Muscle layer of colon (tissue), 2 donors: ENCODE measurements at regions not wholly inside any gene's neighbourhood (a gene's known extent, or its start where the extent isn't known, plus 50 kb on each side); places are given as distances from the start of the nearest gene placed in this dataset.

Experiments
- H3K27ac ChIP-seq: one replicate; pipeline ENCODE4 v1.7.0; 2013; ENCODE audit warnings: low read depth, mild to moderate bottlenecking, low read length, moderate library complexity
- H3K27me3 ChIP-seq, 2 donors: one replicate each; pipeline ENCODE4 v1.7.0; 2013; ENCODE audit warnings: low read length in 2 of 2, mild to moderate bottlenecking in 2 of 2; ENCODE audit not compliant: insufficient read depth in 2 of 2, control insufficient read depth in 1 of 2
- H3K36me3 ChIP-seq: one replicate; pipeline ENCODE4 v1.7.0; 2013; ENCODE audit warnings: mild to moderate bottlenecking, low read length; ENCODE audit not compliant: insufficient read depth
- H3K4me1 ChIP-seq: one replicate; pipeline ENCODE4 v1.7.0; 2013; ENCODE audit warnings: mild to moderate bottlenecking, low read length; ENCODE audit not compliant: insufficient read depth
- H3K4me3 ChIP-seq, 2 donors: one replicate each; pipeline ENCODE4 v1.7.0; 2013; ENCODE audit warnings: low read length in 2 of 2, low read depth in 1 of 2, mild to moderate bottlenecking in 1 of 2, moderate library complexity in 1 of 2
- H3K9ac ChIP-seq: one replicate; pipeline ENCODE4 v1.7.0; 2013; ENCODE audit warnings: low read length
- H3K9me3 ChIP-seq: one replicate; pipeline ENCODE4 v1.7.0; 2013; ENCODE audit warnings: mild to moderate bottlenecking, low read length
- donor health status: abdominal sarcoma.
- donor health status: Adenocarcinoma of cecum.

DNA sequence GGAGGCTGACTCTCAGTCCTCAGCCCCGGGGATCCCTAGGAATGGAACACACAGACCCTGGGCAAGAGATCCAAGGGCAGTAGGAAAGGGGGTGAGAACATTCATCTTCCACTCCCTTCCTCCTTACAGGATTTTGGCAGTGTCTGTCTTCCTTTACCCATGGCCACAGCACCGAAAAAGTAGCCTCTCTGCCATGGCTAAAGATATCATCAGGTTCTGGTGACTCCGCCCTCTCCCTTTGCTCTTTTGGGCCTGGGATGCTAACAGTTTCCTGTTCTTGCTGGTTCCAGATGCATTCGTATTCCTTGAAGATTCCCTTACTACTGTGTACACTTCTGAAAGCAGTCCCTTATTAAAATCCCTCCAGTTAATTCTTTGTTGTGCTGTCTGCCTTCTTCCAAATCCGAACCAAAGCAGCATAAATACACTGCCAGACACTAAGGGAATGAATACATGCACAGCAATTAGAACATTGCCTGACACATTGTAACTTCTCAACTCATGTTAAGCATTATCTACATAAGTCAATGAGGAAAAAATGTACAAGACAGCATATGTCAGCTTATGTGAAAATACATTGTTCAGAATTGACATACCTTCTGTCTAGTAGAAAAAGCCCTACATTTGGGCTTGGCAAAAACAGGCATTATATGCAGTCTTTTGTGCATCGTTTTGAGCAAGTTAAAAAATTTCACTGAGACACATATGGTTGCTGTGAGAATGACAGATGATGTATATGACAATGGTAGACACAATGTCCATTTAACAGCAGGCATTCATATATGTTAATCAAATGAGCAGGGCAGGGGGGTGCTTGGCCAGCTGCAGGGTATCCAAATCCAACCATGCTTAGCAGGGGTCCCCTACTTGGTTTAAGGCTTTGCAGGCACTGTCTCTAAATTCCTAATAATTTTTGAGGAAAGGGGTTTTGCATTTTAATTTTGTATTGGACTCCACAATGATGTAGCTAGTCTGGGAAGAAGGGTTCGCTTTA is 58.8 kb upstream of the RAI14 start:
- no peak overlapping the region for H3K27ac ChIP-seq
- no peak overlapping the region for H3K4me3 ChIP-seq
- no peaks in the 10 kb centered on the region for H3K27me3 ChIP-seq
- no peak overlapping the region for H3K9ac ChIP-seq
- H3K9me3 ChIP-seq: no peaks in the 10 kb centered on the region
- no peaks in the 10 kb centered on the region for H3K4me1 ChIP-seq
- H3K36me3 ChIP-seq: no peaks in the 10 kb centered on the region

DNA sequence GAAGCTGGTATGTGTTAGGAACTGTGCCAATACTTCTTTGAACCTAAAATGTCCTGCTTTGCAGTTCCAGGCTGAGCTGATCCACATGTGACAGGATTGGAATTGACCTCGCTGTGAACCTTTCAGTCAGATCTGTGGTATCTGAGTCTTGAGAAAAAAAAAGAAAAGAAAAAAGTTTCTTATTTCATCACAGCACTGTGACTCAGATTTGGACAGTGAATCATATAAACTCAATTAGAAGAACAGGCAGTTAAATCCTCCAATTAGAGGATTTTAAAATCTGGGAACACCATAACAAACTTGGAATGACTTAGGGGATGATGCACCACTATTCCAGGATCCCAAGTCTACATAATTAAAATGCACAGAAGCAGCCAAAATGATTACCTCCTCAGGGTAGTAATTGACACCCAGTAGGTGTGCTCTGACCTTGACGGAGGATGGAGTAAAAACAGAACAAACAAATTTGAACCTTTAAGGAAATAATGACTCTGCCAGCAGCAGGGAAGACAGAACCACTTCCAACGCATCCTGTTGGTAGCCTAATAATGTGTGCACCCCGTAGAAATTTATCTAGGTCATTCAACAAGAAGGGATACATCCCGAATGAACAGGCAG is 57.8 kb upstream of the RAI14 start:
- Histone ChIP-seq H3K9ac (no peak overlapping the region), H3K27ac (no peak overlapping the region), H3K4me3 (no peak overlapping the region), H3K4me1 (no peaks in the 10 kb centered on the region), H3K36me3 (no peaks in the 10 kb centered on the region), H3K9me3 (no peaks in the 10 kb centered on the region), H3K27me3 (no peaks in the 10 kb centered on the region)

DNA sequence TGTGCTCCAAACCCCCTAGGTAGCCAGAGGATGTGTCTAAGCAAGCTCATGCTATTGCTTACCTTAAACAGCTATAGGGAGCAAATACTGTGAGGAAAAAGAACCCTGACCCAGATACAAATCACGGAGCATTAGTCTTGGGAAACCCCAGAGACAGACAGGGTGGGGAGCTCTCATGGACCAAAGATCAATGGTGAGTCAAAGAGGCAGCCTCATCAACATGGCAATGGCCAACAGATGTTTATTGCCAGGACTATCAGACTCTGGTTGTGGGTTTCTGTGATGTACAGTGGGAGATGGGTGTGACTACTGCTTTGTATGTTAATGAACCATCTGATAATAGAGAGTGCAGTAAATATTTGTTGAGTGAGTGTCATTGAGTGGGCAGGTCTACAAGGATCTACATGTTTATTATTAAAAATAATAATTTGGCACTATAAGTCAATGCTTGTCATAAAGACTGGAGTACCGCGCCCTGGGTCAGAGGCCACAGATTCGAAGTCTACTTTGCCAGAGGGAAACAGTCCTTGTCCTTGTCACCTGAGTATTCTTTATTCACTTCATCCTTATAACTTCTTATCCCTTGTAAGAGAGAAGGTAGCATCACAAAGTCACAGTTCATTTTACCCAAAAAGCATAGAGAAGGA is 56.5 kb upstream of the RAI14 start:
- Histone ChIP-seq H3K27ac (no peak overlapping the region), H3K4me1 (no peaks in the 10 kb centered on the region), H3K9ac (no peak overlapping the region), H3K4me3 (no peak overlapping the region), H3K27me3 (no peaks in the 10 kb centered on the region), H3K36me3 (no peaks in the 10 kb centered on the region), H3K9me3 (no peaks in the 10 kb centered on the region)

DNA sequence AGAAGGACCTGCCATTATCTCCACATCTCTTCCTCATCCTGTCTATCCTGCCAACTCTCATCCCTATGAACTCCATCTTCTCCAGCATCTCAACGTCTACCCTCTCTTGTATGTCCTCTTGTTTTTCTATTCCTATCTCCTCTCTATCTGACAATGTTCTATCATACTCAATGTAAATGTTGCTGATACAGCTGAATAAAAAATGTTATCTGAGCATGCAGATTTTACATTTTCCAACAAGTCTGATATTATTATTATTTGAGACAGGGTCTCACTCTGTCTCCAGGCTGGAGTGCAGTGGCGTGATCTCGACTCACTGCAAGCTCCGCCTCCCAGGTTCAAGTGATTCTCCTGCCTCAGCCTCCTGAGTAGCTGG is 56.0 kb upstream of the RAI14 start:
- Histone ChIP-seq H3K27ac (no peak overlapping the region), H3K27me3 (no peaks in the 10 kb centered on the region), H3K4me1 (no peaks in the 10 kb centered on the region), H3K9ac (no peak overlapping the region), H3K36me3 (no peaks in the 10 kb centered on the region), H3K9me3 (no peaks in the 10 kb centered on the region), H3K4me3 (no peak overlapping the region)

DNA sequence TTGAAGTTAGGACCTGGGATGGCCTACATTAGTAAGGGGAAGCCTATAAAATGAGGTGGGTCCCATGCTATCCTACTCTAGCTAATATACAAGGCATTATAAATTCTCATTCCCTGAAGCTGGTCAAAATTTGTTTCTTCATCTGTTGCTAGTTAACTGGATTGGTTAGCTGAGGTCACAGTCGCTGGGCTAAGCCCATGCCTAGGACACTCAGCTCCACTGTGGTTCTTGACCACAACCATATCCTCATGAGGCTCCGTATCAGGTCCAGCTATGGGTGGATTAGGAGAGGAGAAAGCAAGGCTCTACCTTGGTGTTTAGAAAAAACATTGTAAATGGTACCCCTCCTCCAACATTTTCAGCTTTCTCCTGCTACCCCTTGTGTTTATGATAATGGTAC is 52.8 kb upstream of the RAI14 start:
- no peak overlapping the region for H3K9ac ChIP-seq
- no peaks in the 10 kb centered on the region for H3K36me3 ChIP-seq
- H3K4me1 ChIP-seq: peaks cover 2% of the 10 kb centered on the region
- H3K9me3 ChIP-seq: no peaks in the 10 kb centered on the region
- no peak overlapping the region for H3K27ac ChIP-seq
- H3K4me3 ChIP-seq: no peak overlapping the region
- no peaks in the 10 kb centered on the region for H3K27me3 ChIP-seq

DNA sequence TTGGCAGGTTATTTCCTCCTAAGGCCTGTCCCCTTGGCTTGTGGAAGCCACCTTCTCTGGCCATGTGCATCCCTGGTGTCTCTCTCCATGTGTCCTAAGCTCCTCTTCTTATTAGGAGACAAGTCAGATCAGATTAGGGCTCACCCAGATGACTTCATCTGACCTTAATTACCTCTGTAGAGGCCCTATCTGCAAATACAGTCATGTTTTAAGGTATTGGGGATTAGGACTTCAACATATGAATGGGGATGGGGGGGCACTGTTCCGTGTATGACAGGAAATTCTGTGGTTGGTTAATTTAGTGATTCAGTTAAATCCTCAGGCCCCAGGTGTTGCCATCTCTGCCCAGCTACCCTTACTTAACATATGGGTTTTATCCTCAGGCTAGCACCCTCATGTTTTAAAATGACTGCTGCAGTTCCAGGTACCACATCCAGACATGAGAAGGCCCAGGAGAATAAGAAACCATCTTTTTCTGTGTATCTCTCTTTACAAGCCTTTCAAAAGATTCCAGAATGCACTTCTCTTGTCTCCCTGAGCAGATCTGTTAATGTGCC is 51.9 kb upstream of the RAI14 start:
- Histone ChIP-seq H3K27me3 (no peaks in the 10 kb centered on the region), H3K4me3 (no peak overlapping the region), H3K9me3 (no peaks in the 10 kb centered on the region), H3K27ac (no peak overlapping the region), H3K36me3 (no peaks in the 10 kb centered on the region), H3K4me1 (peaks cover 11% of the 10 kb centered on the region), H3K9ac (no peak overlapping the region)

DNA sequence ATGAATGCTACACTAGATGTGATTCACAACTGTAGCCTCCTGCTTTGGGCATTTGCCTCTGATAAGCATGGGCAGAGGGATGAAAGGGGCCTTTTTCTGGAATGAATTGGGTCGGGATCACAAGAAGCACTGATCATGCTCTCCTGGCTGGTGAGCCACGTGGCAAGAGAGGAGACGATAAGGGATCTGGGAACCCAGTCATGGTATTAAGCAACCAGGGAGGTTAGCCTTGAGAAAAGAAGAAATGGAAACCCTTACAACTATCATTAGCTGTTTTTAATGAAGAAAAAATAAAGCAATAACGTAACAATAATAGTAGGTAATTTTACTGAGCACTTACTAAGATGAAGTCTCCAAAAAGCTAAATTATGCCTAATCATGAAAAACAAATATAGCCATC is 50.0 kb upstream of the RAI14 start:
- Histone ChIP-seq H3K9me3 (no peaks in the 10 kb centered on the region), H3K27ac (no peak overlapping the region), H3K4me1 (peaks cover 14% of the 10 kb centered on the region), H3K4me3 (no peak overlapping the region), H3K9ac (no peak overlapping the region), H3K27me3 (no peaks in the 10 kb centered on the region), H3K36me3 (no peaks in the 10 kb centered on the region)
